ENCODE measurements at regions not wholly inside any gene's neighbourhood (a gene's known extent, or its start where the extent isn't known, plus 50 kb on each side); places are given as distances from the start of the nearest gene placed in this dataset.
"Not testable (repeated sequence)": the region's sequence is repeated elsewhere in the genome, so short reads cannot be mapped to it uniquely, and the experiment has no call there.

GRCh38 chr9:106203815-106204516 lies 509.6 kb downstream of the TMEM38B start:
- not testable (repeated sequence) for DNase-seq (ENCODE audit: low read depth in 2 of 3, low spot score in 1 of 3)

GRCh38 chr9:106207298-106207697 lies 513.0 kb downstream of the TMEM38B start:
- no peak for DNase-seq (ENCODE audit: low read depth in 2 of 3, low spot score in 1 of 3)

GRCh38 chr9:106218427-106218826 lies 524.1 kb downstream of the TMEM38B start:
- no peak for DNase-seq (ENCODE audit: low read depth in 2 of 3, low spot score in 1 of 3)

- DNase-seq (ENCODE audit: low read depth in 2 of 3, low spot score in 1 of 3): no peak
These were observed 524.5 kb downstream of the TMEM38B start for GRCh38 chr9:106218854-106219253.

GRCh38 chr9:106220415-106220814 lies 526.1 kb downstream of the TMEM38B start:
- DNase-seq (ENCODE audit: low read depth in 2 of 3, low spot score in 1 of 3): no peak

GRCh38 chr9:106228861-106229260 lies 534.5 kb downstream of the TMEM38B start:
- DNase-seq (ENCODE audit: low read depth in 2 of 3, low spot score in 1 of 3): no peak

GRCh38 chr9:106233116-106233515 lies 538.8 kb downstream of the TMEM38B start:
- DNase-seq (ENCODE audit: low read depth in 2 of 3, low spot score in 1 of 3): no peak

GRCh38 chr9:106260908-106261307 lies 566.6 kb downstream of the TMEM38B start:
- DNase-seq (ENCODE audit: low read depth in 2 of 3, low spot score in 1 of 3): not testable (repeated sequence)

- no peak for DNase-seq (ENCODE audit: low read depth in 2 of 3, low spot score in 1 of 3)
These were observed 583.6 kb downstream of the TMEM38B start for GRCh38 chr9:106277966-106278365.

GRCh38 chr9:106283769-106284168 lies 579.2 kb upstream of the ZNF462 start:
- no peak for DNase-seq (ENCODE audit: low read depth in 2 of 3, low spot score in 1 of 3)

GRCh38 chr9:106284296-106284695 lies 578.7 kb upstream of the ZNF462 start:
- DNase-seq (ENCODE audit: low read depth in 2 of 3, low spot score in 1 of 3): no peak

- no peak for DNase-seq (ENCODE audit: low read depth in 2 of 3, low spot score in 1 of 3)
These were observed 576.7 kb upstream of the ZNF462 start for GRCh38 chr9:106286249-106286648.

- no peak for DNase-seq (ENCODE audit: low read depth in 2 of 3, low spot score in 1 of 3)
These were observed 575.8 kb upstream of the ZNF462 start for GRCh38 chr9:106287091-106287631.

GRCh38 chr9:106287731-106288130 lies 575.2 kb upstream of the ZNF462 start:
- DNase-seq (ENCODE audit: low read depth in 2 of 3, low spot score in 1 of 3): no peak

GRCh38 chr9:106288689-106289088 lies 574.3 kb upstream of the ZNF462 start:
- DNase-seq (ENCODE audit: low read depth in 2 of 3, low spot score in 1 of 3): no peak

GRCh38 chr9:106291786-106292185 lies 571.2 kb upstream of the ZNF462 start:
- no peak for DNase-seq (ENCODE audit: low read depth in 2 of 3, low spot score in 1 of 3)

- no peak for DNase-seq (ENCODE audit: low read depth in 2 of 3, low spot score in 1 of 3)
These were observed 566.5 kb upstream of the ZNF462 start for GRCh38 chr9:106296426-106296825.

- DNase-seq (ENCODE audit: low read depth in 2 of 3, low spot score in 1 of 3): no peak
These were observed 564.0 kb upstream of the ZNF462 start for GRCh38 chr9:106298997-106299396.

GRCh38 chr9:106304401-106304920 lies 558.5 kb upstream of the ZNF462 start:
- no peak for DNase-seq (ENCODE audit: low read depth in 2 of 3, low spot score in 1 of 3)

GRCh38 chr9:106305428-106306133 lies 557.4 kb upstream of the ZNF462 start:
- DNase-seq (ENCODE audit: low read depth in 2 of 3, low spot score in 1 of 3): no peak

- no peak for DNase-seq (ENCODE audit: low read depth in 2 of 3, low spot score in 1 of 3)
These were observed 555.3 kb upstream of the ZNF462 start for GRCh38 chr9:106307670-106308069.

GRCh38 chr9:106309925-106310324 lies 553.0 kb upstream of the ZNF462 start:
- no peak for DNase-seq (ENCODE audit: low read depth in 2 of 3, low spot score in 1 of 3)
